NCI-H446 treated with DMSO at 0.1 percent for 48 hours (cell line): ENCODE measurements at regions not wholly inside any gene's neighbourhood (a gene's known extent, or its start where the extent isn't known, plus 50 kb on each side); places are given as distances from the start of the nearest gene placed in this dataset.
"Not testable (repeated sequence)": the region's sequence is repeated elsewhere in the genome, so short reads cannot be mapped to it uniquely, and the experiment has no call there.

Experiments used
- DNase-seq: peaks from one replicate; lab custom pipeline; 2025; lab: John Stamatoyannopoulos, UW

- no peak for DNase-seq
These were observed 237.6 kb downstream of the IKZF2 start for GRCh38 chr2:212913640-212914306.

- DNase-seq, result no peak
These were observed 238.8 kb downstream of the IKZF2 start for GRCh38 chr2:212912445-212913103.

- no peak for DNase-seq
These were observed 240.4 kb downstream of the IKZF2 start for GRCh38 chr2:212911011-212911410.

- DNase-seq, result no peak
These were observed 242.6 kb downstream of the IKZF2 start for GRCh38 chr2:212908682-212909435.

- no peak for DNase-seq
These were observed 243.4 kb downstream of the IKZF2 start for GRCh38 chr2:212908031-212908430.

- no peak for DNase-seq
These were observed 244.8 kb downstream of the IKZF2 start for GRCh38 chr2:212906620-212907019.

- no peak for DNase-seq
These were observed 245.7 kb downstream of the IKZF2 start for GRCh38 chr2:212905640-212906201.

- no peak for DNase-seq
These were observed 246.8 kb downstream of the IKZF2 start for GRCh38 chr2:212904646-212905045.

- no peak for DNase-seq
These were observed 248.0 kb downstream of the IKZF2 start for GRCh38 chr2:212903413-212903812.

GRCh38 chr2:212902421-212902820 is 249.0 kb downstream of the IKZF2 start:
- no peak for DNase-seq

GRCh38 chr2:212901604-212902275 is 249.7 kb downstream of the IKZF2 start:
- DNase-seq, result no peak

GRCh38 chr2:212900715-212901114 is 250.7 kb downstream of the IKZF2 start:
- DNase-seq, result no peak

- DNase-seq, result no peak
These were observed 253.4 kb downstream of the IKZF2 start for GRCh38 chr2:212898011-212898410.

GRCh38 chr2:212897296-212897695 is 254.1 kb downstream of the IKZF2 start:
- DNase-seq, result no peak

GRCh38 chr2:212894026-212894425 is 257.4 kb downstream of the IKZF2 start:
- no peak for DNase-seq

- no peak for DNase-seq
These were observed 258.2 kb downstream of the IKZF2 start for GRCh38 chr2:212893216-212893615.

GRCh38 chr2:212892193-212892592 is 259.2 kb downstream of the IKZF2 start:
- peak; percentile 21 for DNase-seq

- no peak for DNase-seq
These were observed 259.8 kb downstream of the IKZF2 start for GRCh38 chr2:212891580-212891979.

- no peak for DNase-seq
These were observed 268.8 kb downstream of the IKZF2 start for GRCh38 chr2:212882626-212883025.

- not testable (repeated sequence) for DNase-seq
These were observed 274.9 kb downstream of the IKZF2 start for GRCh38 chr2:212876556-212876955.

GRCh38 chr2:212875950-212876349 is 275.5 kb downstream of the IKZF2 start:
- DNase-seq, result not testable (repeated sequence)

GRCh38 chr2:212873256-212873655 is 278.2 kb downstream of the IKZF2 start:
- DNase-seq, result no peak
